ENCODE measurements at regions not wholly inside any gene's neighbourhood (a gene's known extent, or its start where the extent isn't known, plus 50 kb on each side); places are given as distances from the start of the nearest gene placed in this dataset.
A peak's percentile ranks its signal among the peaks of the same experiment; 100 is the strongest.
"Not testable (repeated sequence)": the region's sequence is repeated elsewhere in the genome, so short reads cannot be mapped to it uniquely, and the experiment has no call there.

DNA sequence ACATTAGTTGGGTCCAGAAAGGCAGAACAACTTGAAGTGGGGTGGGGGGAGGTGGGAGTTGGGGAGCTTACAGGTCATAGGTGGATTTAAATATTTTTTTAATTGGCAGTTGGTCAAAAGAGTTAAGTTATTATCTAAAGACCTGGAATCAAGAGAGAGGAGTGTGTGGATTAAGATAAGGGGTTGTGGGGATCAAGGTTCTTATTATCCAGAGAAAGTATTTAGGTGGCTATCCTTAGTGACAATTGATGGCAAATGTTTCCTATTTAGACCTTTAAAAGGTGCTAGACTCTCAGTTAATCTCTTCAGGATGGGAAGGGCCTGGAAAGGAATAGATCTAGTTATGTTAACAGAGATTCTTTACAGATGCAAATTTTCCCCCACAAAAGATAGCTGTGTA, 120.7 kb upstream of the OR9Q1 start:
- TF ChIP-seq POLR2A (IDR thresholded peaks at IDR 0.05; ENCODE audit: low read depth, low read length) = no peak
- FAIRE-seq = no peak
- DNase-seq (ENCODE audit: insufficient read length, low spot score) = no peak

- TF ChIP-seq POLR2A (IDR thresholded peaks at IDR 0.05; ENCODE audit: low read depth, low read length) = no peak
- DNase-seq (ENCODE audit: insufficient read length, low spot score) (peak; percentile 42), FAIRE-seq (no peak)
These were observed 120.1 kb upstream of the OR9Q1 start for GRCh38 chr11:57903441-57904123.

GRCh38 chr11:57904376-57904775, 119.3 kb upstream of the OR9Q1 start:
- DNase-seq (ENCODE audit: insufficient read length, low spot score) (no peak), FAIRE-seq (no peak)
- TF ChIP-seq POLR2A (IDR thresholded peaks at IDR 0.05; ENCODE audit: low read depth, low read length) = no peak

- DNase-seq (ENCODE audit: insufficient read length, low spot score) (no peak), FAIRE-seq (no peak)
- TF ChIP-seq POLR2A (IDR thresholded peaks at IDR 0.05; ENCODE audit: low read depth, low read length) = no peak
These were observed 118.2 kb upstream of the OR9Q1 start for GRCh38 chr11:57905439-57905838.

DNA sequence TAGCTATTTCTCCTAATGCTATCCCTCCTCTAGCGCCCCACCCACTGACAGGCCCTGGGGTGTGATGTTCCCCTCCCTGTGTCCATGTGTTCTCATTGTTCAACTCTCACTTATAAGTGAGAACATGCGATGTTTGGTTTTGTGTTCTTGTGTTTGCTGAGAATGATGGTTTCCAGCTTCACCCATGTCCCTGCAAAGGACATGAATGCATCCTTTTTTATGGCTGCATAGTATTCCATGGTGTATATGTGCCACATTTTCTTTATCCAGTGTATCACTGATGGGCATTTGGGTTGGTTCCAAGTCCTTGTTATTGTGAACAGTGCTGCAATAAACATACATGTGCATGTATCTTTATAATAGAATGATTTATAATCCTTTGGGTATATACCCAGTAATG, 115.3 kb upstream of the OR9Q1 start:
- not testable (repeated sequence) for FAIRE-seq; DNase-seq (ENCODE audit: insufficient read length, low spot score)

GRCh38 chr11:57911522-57911921, 112.2 kb upstream of the OR9Q1 start:
- not testable (repeated sequence) for FAIRE-seq; DNase-seq (ENCODE audit: insufficient read length, low spot score)

DNA sequence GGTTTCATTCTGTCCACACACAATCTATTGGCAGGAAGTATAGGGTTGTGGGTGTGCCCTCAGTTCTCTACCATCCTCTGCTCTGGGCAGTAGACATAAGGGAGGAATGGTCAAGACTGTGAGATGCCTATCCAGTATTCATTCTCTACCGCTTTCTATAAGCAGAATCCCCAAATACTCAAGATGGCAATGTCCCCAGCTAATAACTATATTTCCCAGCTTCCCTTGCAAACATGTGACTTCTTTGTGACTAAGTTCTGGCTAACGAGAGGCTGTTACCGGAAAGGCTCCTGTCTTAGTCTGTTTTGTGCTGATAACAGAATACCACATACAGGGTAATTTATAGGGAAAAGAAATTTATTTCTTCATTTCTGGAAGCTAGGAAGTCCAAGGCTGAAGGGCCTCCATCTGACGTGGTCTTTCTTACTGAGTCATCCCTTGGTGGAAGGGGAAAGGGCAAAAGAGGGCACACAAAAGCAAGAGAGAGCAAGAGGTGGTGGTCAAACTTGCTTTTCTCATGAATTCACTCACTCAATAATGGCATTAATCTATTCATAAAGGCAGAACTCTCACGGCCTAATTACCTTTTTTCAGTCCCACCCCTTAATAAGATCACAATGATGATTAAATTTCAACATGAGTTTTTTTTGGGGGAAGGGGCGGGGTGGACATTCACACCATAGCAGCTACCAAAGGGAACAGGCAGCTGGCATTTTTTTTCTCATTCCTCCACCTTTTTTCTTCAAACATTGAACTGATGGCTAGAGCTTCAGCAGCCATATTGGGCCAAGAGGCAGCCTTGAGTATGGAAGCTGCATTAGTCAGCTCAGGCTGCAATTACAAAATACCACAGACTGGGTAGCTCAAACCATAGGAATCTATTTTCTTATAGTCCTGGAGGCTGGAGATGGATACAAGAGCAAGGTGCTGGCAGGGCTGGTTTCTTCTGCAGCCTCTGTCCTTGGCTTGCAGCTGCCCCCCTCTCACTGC, 109.7 kb upstream of the OR9Q1 start:
- no peak for FAIRE-seq
- no peak for DNase-seq (ENCODE audit: insufficient read length, low spot score)
- no peak for TF ChIP-seq POLR2A (IDR thresholded peaks at IDR 0.05; ENCODE audit: low read depth, low read length)

- no peak for FAIRE-seq
- no peak for DNase-seq (ENCODE audit: insufficient read length, low spot score)
- no peak for TF ChIP-seq POLR2A (IDR thresholded peaks at IDR 0.05; ENCODE audit: low read depth, low read length)
These were observed 106.0 kb upstream of the OR9Q1 start for GRCh38 chr11:57917632-57918031.

GRCh38 chr11:57920971-57921370, 102.7 kb upstream of the OR9Q1 start:
- no peak for FAIRE-seq
- no peak for TF ChIP-seq POLR2A (IDR thresholded peaks at IDR 0.05; ENCODE audit: low read depth, low read length)
- DNase-seq (ENCODE audit: insufficient read length, low spot score) = no peak

DNA sequence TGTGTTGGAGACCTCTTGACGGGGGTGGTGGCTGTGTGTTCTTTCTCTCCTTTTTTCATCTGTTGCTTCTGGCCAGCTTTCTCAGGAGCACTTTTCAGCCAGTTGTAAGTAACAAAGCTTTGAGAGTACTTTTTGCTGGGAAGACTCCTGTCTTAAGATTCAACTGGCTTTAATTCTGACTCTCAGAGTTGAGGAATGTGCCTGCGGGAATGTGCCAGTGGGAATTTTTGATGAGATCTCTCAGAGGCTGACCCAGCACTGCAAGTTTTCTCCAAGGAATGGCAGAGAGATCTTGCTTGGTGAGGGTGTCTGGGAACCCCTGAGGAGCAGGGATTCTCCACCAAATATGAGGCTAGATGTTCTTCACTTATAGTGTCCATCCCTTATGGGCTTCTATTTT, 91.6 kb upstream of the OR9Q1 start:
- no peak for FAIRE-seq
- no peak for TF ChIP-seq POLR2A (IDR thresholded peaks at IDR 0.05; ENCODE audit: low read depth, low read length)
- no peak for DNase-seq (ENCODE audit: insufficient read length, low spot score)

DNA sequence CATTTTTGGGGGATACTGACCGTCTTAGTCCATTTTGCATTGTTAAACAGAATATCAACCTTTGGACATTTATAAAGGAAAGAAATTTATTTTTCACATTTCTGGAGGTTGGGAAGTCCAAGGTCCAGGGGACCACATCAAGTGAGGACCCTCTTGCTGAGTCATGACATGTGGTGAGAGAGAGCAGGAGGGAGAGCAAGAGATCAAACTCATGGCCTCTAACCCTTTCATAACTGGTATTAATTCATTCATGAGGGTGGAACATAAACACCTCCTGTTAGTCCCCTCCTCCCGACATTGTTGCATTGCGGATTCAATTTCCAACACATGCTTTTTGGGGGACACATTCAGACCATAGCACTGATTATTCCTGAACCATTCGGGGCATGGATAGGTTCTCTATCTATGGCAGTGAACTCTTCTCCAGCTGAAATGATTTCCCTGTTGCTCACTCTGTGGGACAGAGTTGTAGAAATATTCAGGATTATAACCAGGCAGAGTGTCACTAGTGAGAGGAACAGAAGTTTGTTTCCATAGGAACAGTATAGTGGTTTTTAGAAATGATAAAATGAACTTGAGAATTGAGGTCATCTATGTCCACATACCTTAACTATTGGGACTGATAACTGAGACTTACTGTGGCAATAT, 88.2 kb upstream of the OR9Q1 start:
- FAIRE-seq (no peak), DNase-seq (ENCODE audit: insufficient read length, low spot score) (no peak)
- TF ChIP-seq POLR2A (IDR thresholded peaks at IDR 0.05; ENCODE audit: low read depth, low read length) = no peak

GRCh38 chr11:57936050-57936418, 87.6 kb upstream of the OR9Q1 start:
- FAIRE-seq (no peak), DNase-seq (ENCODE audit: insufficient read length, low spot score) (no peak)

DNA sequence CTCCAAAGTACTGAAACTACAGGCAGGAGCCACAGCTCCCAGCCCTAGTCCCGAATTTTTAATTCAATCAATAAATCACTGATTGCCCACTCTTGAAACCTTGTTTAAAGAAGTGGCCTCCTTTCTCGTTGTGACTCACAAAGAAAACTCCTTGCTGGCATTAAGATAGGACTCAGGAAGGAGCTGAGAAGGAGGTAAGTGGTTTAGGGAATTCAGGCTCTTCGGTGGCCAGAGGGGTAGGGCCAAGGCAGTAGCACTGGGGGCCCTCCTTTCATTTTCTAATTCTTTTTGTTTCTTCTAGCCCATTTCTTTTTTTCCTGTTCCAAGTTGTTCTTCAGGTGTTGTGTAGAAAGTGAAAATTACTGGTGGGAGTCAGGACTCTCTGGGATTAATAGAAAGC, 86.2 kb upstream of the OR9Q1 start:
- no peak for TF ChIP-seq POLR2A (IDR thresholded peaks at IDR 0.05; ENCODE audit: low read depth, low read length)
- DNase-seq (ENCODE audit: insufficient read length, low spot score) (no peak), FAIRE-seq (no peak)

More at GRCh38 chr11:57936050-57936418, 87.6 kb upstream of the OR9Q1 start:
- no peak for TF ChIP-seq POLR2A (IDR thresholded peaks at IDR 0.05; ENCODE audit: low read depth, low read length)

DNA sequence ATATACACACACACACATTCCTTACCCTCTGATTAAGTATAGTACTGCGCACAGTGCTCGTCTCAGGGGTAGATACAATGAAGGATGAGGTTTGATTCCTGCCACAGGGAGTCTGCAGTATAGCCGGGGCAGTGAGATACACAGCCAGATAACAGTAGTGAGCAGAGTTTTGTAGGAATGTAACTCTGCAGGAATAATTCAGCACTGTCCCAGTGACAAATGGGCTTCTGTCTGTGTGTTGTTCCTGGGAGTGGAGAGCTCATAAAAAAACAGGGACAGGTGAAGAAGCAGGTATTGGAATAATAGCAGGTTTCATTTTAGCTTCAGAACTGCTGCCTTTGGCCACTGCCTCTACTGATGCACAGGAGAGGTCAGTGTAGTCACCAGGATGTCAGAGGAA, 85.3 kb upstream of the OR9Q1 start:
- no peak for DNase-seq (ENCODE audit: insufficient read length, low spot score)
- no peak for TF ChIP-seq POLR2A (IDR thresholded peaks at IDR 0.05; ENCODE audit: low read depth, low read length)

More for the DNA sequence above, 85.3 kb upstream of the OR9Q1 start:
- no peak for FAIRE-seq
